Ovary (tissue), 7 donors: ENCODE measurements at regions not wholly inside any gene's neighbourhood (a gene's known extent, or its start where the extent isn't known, plus 50 kb on each side); places are given as distances from the start of the nearest gene placed in this dataset. TPM values are rescaled to one million over a fixed set of nuclear protein-coding genes. Genes with fewer than 3 reads are reported as not detected.

Experiments used
- DNase-seq, 5 donors: peaks; one replicate each; pipeline ENCODE4 v3.0.0-alpha.2; 2019 to 2020
- H3K27ac ChIP-seq, 2 donors: fragments of 200-600 bp; one replicate each; pipeline versions ENCODE4 v1.5.1 to v1.8.0; 2019 to 2022
- H3K27me3 ChIP-seq: fragments of 200-600 bp; one replicate; pipeline ENCODE4 v1.8.0; 2022
- H3K36me3 ChIP-seq: fragments of 200-600 bp; sonication (generic); one replicate; pipeline ENCODE4 v1.5.1; 2019
- H3K4me1 ChIP-seq: one replicate; pipeline ENCODE4 v1.8.1; 2013; ENCODE audit warnings: mild to moderate bottlenecking, moderate library complexity; ENCODE audit not compliant: insufficient read depth
- H3K4me3 ChIP-seq: fragments of 200-600 bp; sonication (generic); one replicate; pipeline ENCODE4 v1.5.1; 2017
- H3K9me3 ChIP-seq, 2 donors: fragments of 200-600 bp in 1 of 2; sonication (generic) in 1 of 2; one replicate each; pipeline versions ENCODE4 v1.5.1 to v1.8.1; 2013 to 2019; ENCODE audit warnings: mild to moderate bottlenecking in 1 of 2, moderate library complexity in 1 of 2
- CTCF ChIP-seq, 3 donors: fragments of 450-650 bp in 2 of 3; fragments of 200-600 bp in 1 of 3; IDR thresholded peaks; one replicate each; pipeline versions ENCODE4 v1.5.1 to v1.8.0; 2016 to 2022; ENCODE audit warnings: antibody characterized with exemption in 3 of 3, mild to moderate bottlenecking in 1 of 3
- EP300 ChIP-seq: sonication (generic); formaldehyde crosslinking; IDR thresholded peaks from one replicate; pipeline ENCODE4 v1.6.1; 2017; ENCODE audit warnings: antibody characterized with exemption
- POLR2A ChIP-seq: fragments of 450-650 bp; IDR thresholded peaks from one replicate; pipeline ENCODE4 v1.6.1; 2017; ENCODE audit warnings: antibody characterized with exemption, mild to moderate bottlenecking, moderate library complexity
- WGBS, 3 donors: extraction: QIAGEN DNeasy Blood & Tissue Kit in 1 of 3; methylation state at CpG; one replicate each; pipeline versions ENCODE4 v1.1.5 to v1.1.7; 2013 to 2017; 5-methylcytosine and 5-hydroxymethylcytosine counted together
- intact Hi-C, 4 donors: fragments of 100-400 bp; cut with DNase I; formaldehyde crosslinking; loops; one replicate each; pipeline versions ENCODE4 v1.11.0 to v1.15.1; 2022 to 2023
- small RNA-seq: library from RNA; depleted of rRNA; stranded (forward); fragments of <200 nt; gene quantifications from one replicate; pipeline ENCODE3, GENCODE V24; 2016
- donor health status: DM: no; HTN: no; CAD: no; lungs with moderate emphysema.
- donor health status: DM: no; HTN: no; CAD: no.
- donor health status: Bipolar disorder and iron deficiency.
- donor health status: DM: no; HTN: no; CAD: no.
- donor health status: DM: yes; HTN: yes; CAD: no.

- H3K4me3 ChIP-seq = no peak overlapping the region
Observed at GRCh38 chr2:181836583-181836982, 54.9 kb upstream of the ITPRID2 start.

GRCh38 chr2:181837563-181837962 lies 54.0 kb upstream of the ITPRID2 start:
- WGBS, 3 donors = 71 to 87% (median 80%) methylated on average over 2 of the region's 2 CpGs
- intact Hi-C loops = no loop called here

More at GRCh38 chr2:181836583-181836982, 54.9 kb upstream of the ITPRID2 start:
- Histone ChIP-seq H3K27ac (no peak overlapping the region), H3K36me3 (no peaks in the 10 kb centered on the region), H3K27me3 (no peaks in the 10 kb centered on the region), H3K9me3 (no peaks in the 10 kb centered on the region), H3K4me1 (no peaks in the 10 kb centered on the region)
- intact Hi-C loops = no loop called here
- 87 to 92% (median 87%) methylated on average over 2 of the region's 2 CpGs for WGBS, 3 donors
- TF ChIP-seq EP300 (no peak), POLR2A (no peak), CTCF (IDR thresholded peaks at IDR 0.05) (no peak)
- no peak for DNase-seq

GRCh38 chr2:181839811-181840210 lies 51.7 kb upstream of the ITPRID2 start:
- TF ChIP-seq EP300 = no peak
- no peak for TF ChIP-seq CTCF (IDR thresholded peaks at IDR 0.05)
- TF ChIP-seq POLR2A = no peak
- Histone ChIP-seq H3K4me1 (no peaks in the 10 kb centered on the region), H3K27ac (no peak overlapping the region), H3K27me3 (no peaks in the 10 kb centered on the region), H3K9me3 (no peaks in the 10 kb centered on the region), H3K4me3 (no peak overlapping the region), H3K36me3 (no peaks in the 10 kb centered on the region)
- WGBS, 3 donors = 89 to 94% (median 93%) methylated on average over 1 of the region's 1 CpG
- DNase-seq = no peak
- intact Hi-C loops = no loop called here

More at GRCh38 chr2:181837563-181837962, 54.0 kb upstream of the ITPRID2 start:
- Histone ChIP-seq H3K27ac (no peak overlapping the region), H3K4me3 (no peak overlapping the region), H3K27me3 (no peaks in the 10 kb centered on the region), H3K9me3 (no peaks in the 10 kb centered on the region), H3K36me3 (no peaks in the 10 kb centered on the region), H3K4me1 (no peaks in the 10 kb centered on the region)
- no peak for TF ChIP-seq EP300
- no peak for TF ChIP-seq POLR2A
- TF ChIP-seq CTCF (IDR thresholded peaks at IDR 0.05) = no peak
- no peak for DNase-seq

- H3K9me3 ChIP-seq = no peaks in the 10 kb centered on the region
- TF ChIP-seq CTCF (IDR thresholded peaks at IDR 0.05) = no peak
- TF ChIP-seq EP300 = no peak
- TF ChIP-seq POLR2A = no peak
- no peak for DNase-seq
- no peaks in the 10 kb centered on the region for H3K27me3 ChIP-seq
- no peak overlapping the region for H3K27ac ChIP-seq
- intact Hi-C loops = no loop called here
- 68 to 90% (median 84%) methylated on average over 2 of the region's 2 CpGs for WGBS, 3 donors
- no peaks in the 10 kb centered on the region for H3K36me3 ChIP-seq
- H3K4me3 ChIP-seq = no peak overlapping the region
- H3K4me1 ChIP-seq = no peaks in the 10 kb centered on the region
Observed at GRCh38 chr2:181841079-181841478, 50.5 kb upstream of the ITPRID2 start.

Small RNAs in the stretch of these regions (small RNA-seq; reads per million reads assigned to genes)
- not detected for gene RNU6ATAC19P
